Hindlimb muscle (tissue), 1 donor: ENCODE measurements at regions not wholly inside any gene's neighbourhood (a gene's known extent, or its start where the extent isn't known, plus 50 kb on each side); places are given as distances from the start of the nearest gene placed in this dataset.

ENCODE experiments used
- DNase-seq: peaks from one replicate; pipeline ENCODE4 v3.0.0-alpha.2; 2013

DNA sequence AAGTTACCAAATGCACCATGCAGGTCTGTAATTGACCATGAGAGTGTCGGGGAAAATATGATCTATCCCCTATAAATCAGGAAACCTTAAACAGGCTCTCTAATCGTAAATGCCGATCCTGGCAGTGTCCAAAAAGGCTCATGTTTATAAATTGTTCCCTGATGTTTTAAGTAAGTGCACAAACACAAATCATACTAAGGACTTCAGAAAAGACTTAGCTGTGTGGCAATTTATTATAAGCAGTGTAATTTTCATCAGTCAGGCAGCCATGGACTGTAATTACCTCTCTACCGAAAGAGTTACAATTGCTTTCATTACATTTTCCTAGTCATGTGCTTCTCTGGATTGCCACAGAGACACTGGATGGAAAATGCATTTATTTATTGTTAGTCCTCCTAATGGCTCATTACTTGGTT lies 73.4 kb upstream of the COX10 start:
- DNase-seq, result no peak

DNA sequence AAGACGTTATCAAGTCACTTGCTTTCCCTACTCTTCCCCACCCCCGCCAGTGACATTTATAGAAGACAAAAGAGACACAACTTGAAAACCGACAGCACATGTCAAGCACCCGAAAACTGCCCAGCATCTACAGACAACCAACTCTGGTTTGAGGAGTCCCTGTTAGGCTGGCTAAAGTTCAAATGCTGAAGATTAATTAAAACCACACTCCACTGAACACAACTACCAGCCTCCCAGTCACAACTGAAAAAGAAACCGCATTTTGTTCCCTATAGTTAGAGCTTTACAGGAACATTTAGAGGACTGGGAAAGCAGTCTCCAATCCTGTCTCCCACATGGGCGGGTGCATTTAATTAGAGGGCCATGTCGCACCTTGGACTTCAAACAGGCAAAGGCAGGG lies 73.0 kb upstream of the COX10 start:
- no peak for DNase-seq

DNA sequence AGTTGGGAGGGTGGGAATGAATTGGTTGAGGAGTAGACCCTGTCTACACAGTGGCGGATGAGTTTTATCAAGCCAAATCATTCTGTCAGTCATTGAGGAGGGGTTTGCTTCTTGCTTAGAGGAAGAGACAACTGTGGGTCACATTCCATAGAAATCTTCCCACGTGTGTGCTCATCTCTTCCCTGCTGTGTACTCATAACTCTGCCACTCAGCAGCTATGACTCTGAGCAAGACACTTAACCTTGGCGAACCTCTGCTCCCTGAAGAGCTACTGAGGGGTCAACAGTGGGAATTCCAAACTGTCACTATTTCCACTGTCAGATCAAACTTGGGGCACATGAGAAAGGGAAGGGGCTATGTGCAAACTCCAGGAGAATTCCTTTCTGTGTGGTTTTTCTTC lies 72.6 kb upstream of the COX10 start:
- DNase-seq, result no peak

DNA sequence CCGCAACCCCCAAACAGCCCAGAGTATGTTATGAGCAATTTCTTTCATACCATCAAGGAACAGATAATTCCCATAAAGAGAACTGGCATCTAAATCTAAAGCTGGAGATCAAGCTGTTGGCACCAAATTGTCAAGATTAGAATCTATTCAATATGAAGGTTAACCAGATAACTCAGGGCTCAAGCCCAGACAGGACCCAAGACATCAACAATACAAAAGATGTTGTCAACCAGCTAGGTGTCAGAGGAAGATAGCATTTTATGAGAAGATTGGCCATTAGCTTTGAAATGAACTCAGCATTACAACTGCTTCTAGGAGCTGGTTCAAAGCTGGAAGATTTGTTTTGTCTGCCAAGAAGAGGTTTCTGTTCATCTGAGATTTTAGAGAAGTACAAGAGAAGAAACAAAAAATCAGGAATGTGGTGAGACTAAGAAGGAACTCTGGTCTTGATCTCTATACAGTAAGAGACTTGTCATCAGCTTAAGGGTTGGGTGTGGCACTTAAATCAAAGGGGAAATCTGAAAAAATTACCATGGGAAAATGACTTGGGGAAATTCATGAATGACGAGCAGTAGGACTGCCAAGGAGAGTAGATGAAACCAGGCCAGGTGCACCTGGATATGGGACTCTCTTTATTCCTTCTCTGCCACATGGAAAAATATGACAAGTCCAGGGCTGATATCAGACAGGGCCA lies 64.2 kb upstream of the COX10 start:
- DNase-seq, result no peak

DNA sequence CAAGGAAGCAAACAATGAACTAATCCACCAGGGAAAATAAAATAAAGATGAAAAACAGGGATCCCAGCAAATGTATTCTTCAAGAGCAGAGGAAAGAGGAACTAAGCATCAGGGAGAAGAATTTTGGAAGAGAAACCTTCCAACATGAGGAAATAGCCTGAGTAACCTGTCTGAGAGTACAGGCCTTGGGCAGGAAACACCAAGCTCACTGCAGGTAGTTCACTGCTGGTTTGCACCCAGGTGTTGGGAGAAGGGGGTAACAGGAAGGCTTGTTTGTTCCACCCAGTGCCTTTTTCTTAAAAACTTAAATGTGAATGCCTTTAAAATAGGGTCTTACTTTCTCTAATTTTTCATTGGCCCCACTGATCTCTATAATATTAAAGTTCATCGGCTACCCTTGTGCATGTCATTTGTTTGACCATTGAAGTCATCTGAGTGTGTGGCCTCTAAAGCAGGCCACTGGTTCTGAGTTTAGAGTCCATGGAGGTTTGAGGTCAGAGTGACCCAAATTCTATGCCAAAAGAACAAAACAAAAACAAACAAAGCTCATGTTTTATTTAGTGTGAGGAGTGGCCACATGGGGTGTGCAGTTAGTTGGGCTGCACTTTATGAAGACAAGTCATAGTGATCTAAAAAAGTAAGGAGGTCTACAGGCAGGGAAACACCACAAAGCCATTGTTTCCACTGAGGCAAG lies 62.9 kb upstream of the COX10 start:
- no peak for DNase-seq

DNA sequence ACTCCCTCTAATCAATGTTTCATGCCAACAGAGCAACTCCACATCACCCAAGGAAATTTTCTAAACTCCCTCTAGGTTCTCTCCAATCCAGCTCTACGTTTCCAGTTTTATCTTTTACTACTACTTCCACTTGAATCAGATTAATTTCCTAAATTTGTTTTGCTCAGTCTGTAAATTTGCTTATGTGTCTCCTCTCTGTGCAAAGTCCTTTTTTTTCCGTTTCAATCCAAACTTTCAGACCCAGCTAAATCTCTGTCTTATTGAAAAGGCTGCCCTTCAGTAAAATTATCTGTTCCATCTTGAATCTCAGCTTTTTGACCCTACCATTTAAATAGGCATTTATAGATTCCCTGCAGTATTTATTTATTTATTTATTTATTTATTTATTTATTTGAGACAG lies 61.4 kb upstream of the COX10 start:
- DNase-seq, result no peak

DNA sequence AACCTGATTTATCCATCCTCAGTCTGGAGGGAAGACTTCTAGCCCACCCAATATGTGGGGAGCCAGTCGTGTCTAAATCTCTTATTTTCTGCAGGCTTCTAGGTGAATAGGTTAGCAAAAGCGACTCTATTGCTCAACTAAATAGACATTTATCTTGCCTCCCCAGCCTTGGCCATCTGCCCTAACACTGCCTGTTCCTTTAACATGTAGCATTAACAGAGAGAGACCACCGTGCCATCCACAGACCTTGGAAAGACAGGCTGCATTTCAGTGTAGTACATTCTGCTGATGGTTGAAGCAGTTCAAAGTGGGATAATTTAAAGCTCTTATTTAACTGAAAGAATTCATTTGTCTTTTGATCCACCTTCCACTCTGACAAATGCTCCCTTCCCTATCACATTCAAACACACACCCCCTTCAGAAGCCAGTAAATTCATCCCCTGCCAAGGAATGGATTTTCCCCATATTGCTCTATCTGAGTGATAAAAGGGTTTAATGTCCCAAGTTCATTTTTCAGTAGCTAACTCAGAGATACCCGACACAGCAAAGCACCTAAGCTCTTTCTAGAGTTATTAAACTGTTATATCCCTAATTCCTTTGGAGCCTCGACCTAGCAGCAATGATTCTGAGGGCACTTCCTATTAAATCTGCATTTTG lies 58.1 kb upstream of the COX10 start:
- DNase-seq, result no peak

DNA sequence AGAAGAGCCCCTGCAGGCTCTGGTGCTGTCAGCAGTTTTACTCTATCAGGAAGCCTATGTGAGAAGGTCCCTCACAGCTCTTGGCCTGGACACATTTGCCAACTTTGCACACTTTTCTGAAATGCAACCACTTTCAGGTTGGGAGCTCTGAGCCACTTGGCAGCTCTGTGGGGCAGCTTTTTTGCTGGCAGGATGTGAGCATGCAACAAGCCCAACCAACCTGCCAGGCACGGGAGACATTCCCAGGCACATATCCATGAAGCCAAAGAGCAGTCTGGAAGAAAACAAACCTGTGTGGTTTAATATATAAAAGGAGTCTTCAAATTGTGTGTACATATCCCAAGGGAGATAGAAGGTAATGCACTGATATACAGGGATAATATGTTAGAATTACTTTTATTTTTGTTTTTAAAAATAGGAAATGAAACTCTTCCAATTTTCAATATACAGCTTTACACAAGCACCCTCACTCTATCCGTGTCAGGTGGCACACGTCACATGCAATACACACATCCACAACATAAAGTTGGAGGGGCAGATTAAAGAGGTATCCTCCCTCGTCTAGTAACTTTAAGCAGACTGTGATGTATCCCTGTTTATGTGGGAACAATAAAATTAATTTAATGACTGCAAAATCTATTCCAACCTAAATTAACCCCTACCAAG lies 57.4 kb upstream of the COX10 start:
- no peak for DNase-seq

DNA sequence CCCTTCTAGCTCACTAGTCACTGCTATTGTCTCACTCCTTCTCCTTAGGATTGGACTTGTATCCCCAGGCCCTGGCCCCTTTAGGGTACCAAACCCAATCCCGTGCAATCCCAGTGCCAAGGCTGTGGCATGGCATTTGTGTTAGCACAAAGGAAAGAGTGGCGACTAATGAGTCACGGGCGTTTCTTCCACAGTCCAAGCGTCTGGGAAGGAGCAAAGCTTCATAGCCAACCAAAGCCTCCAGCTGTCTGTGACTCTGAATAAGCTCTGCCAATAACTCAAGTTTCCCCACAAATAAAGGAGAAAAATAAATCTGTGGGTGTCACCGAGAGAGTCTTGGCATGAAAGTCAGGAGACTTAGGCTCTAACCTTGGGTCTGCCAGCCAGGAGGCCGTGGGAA lies 54.6 kb upstream of the COX10 start:
- no peak for DNase-seq

DNA sequence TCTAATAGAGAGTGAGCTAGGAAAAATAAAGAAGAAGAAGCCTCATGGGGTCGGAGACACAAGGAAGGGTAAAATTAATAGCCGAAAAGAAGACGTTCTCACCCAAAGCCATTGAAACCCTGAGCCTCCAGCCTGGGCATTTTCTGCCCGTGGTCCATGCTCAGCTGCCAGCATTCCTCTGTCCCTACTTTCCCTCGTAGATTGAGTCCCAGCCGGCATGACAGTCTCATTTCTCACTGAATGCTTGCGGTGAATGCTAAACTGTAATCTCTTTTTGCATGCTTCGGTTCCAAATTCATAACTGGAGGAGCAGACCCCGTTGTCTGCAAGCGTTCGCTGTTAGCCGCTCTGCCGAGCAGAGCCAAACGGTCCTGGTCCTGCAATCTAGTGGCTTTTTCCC lies 54.0 kb upstream of the COX10 start:
- DNase-seq, result no peak

DNA sequence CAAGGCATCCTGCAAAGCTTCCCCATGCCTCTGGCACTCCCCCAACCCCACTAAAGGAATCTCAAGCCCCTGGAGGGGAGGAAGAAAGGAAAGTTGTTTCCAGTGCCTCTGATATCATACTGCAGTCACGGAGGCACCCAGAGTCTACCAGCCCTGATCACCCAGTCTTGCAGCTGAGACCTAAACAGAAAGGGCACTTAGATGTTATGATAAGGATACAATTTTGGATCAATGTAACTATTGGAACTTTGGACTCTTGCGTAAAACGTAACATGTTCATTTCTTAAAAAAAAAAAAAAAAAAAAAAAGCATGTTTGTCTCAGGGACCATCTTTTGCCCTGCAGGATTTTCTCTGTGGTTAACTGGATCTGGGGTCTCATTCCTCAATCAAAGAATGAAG lies 52.4 kb upstream of the COX10 start:
- DNase-seq, result no peak

DNA sequence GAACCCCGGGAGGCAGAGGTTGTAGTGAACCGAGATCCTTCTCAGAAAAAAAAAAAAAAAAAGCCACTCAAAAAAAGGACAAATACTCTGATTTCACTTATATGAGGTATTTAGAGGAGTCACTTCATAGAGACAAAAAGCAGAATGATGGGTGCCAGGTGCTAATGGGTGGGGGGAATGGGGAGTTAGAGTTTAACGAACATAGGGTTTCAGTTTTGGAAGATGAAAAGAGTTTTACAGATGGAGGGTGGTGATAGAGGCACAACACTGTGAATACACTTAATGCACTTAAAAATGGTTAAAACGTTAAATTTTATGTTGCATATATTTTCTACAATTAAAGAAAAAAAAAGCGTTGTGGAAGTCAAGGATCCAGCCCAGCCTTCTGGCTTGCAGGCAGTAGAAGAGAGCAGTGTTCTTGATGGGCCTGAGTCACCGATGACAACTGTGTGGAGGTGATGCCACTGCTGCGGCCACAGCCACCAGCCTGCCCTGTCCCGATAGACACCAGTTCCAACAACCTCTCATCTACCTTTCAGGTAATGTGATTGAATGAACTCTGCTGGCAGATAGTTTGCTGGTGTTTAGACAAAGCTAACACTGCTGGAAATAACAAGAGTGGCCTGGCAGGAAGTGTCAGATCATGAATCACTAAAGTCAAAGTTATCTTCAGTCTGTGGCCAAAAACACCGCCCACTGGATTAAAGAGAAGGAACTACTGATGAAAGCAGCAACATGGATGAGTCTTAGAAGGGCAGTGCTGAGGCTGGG lies 49.9 kb upstream of the COX10 start:
- DNase-seq, result no peak
